NB4 (cell line): ENCODE measurements at regions not wholly inside any gene's neighbourhood (a gene's known extent, or its start where the extent isn't known, plus 50 kb on each side); places are given as distances from the start of the nearest gene placed in this dataset.

Experiments
- CTCF ChIP-seq: IDR thresholded peaks from one replicate; pipeline ENCODE4 v1.5.1; 2012; ENCODE audit warnings: low read depth, low read length
- POLR2A ChIP-seq: IDR thresholded peaks from 2 replicates; pipeline ENCODE4 v1.6.1; 2011; ENCODE audit warnings: mild to moderate bottlenecking; ENCODE audit not compliant: insufficient read length; ENCODE audit errors: extremely low read depth

GRCh38 chr1:103198076-103198475 is 89.8 kb upstream of the COL11A1 start:
- TF ChIP-seq CTCF (no peak), POLR2A (no peak)
